HG02885 (cell line): ENCODE measurements at regions not wholly inside any gene's neighbourhood (a gene's known extent, or its start where the extent isn't known, plus 50 kb on each side); places are given as distances from the start of the nearest gene placed in this dataset.
"Not testable (repeated sequence)": the region's sequence is repeated elsewhere in the genome, so short reads cannot be mapped to it uniquely, and the experiment has no call there.

Experiments
- ATAC-seq: cut with Tn5 transposase; IDR thresholded peaks from one replicate; pipeline ENCODE4 v1.9.1; 2021; ENCODE audit warnings: mild to moderate bottlenecking; ENCODE audit not compliant: unreplicated experiment, poor library complexity

GRCh38 chr17:70499067-70499786 is 329.9 kb downstream of the KCNJ2 start:
- ATAC-seq: no peak

GRCh38 chr17:70503449-70503848 is 334.1 kb downstream of the KCNJ2 start:
- ATAC-seq: no peak

- ATAC-seq: no peak
These were observed 341.0 kb downstream of the KCNJ2 start for GRCh38 chr17:70510288-70510687.

- ATAC-seq: no peak
These were observed 348.5 kb downstream of the KCNJ2 start for GRCh38 chr17:70517816-70518215.

GRCh38 chr17:70519300-70519699 is 350.0 kb downstream of the KCNJ2 start:
- ATAC-seq: no peak

- no peak for ATAC-seq
These were observed 351.1 kb downstream of the KCNJ2 start for GRCh38 chr17:70520447-70520846.

- no peak for ATAC-seq
These were observed 351.6 kb downstream of the KCNJ2 start for GRCh38 chr17:70520956-70521355.

GRCh38 chr17:70521821-70522256 is 352.5 kb downstream of the KCNJ2 start:
- no peak for ATAC-seq

- ATAC-seq: no peak
These were observed 354.1 kb downstream of the KCNJ2 start for GRCh38 chr17:70523426-70523825.

GRCh38 chr17:70525035-70525434 is 355.7 kb downstream of the KCNJ2 start:
- not testable (repeated sequence) for ATAC-seq

GRCh38 chr17:70525961-70526360 is 356.6 kb downstream of the KCNJ2 start:
- ATAC-seq: no peak

GRCh38 chr17:70527364-70527888 is 358.1 kb downstream of the KCNJ2 start:
- ATAC-seq: peak; percentile 85

GRCh38 chr17:70533427-70533826 is 364.1 kb downstream of the KCNJ2 start:
- ATAC-seq: no peak

- ATAC-seq: no peak
These were observed 366.7 kb downstream of the KCNJ2 start for GRCh38 chr17:70535986-70536385.

GRCh38 chr17:70539132-70539924 is 370.0 kb downstream of the KCNJ2 start:
- ATAC-seq: no peak

GRCh38 chr17:70542876-70543275 is 373.5 kb downstream of the KCNJ2 start:
- ATAC-seq: no peak

- ATAC-seq: no peak
These were observed 375.0 kb downstream of the KCNJ2 start for GRCh38 chr17:70544317-70544716.

GRCh38 chr17:70552230-70552981 is 383.1 kb downstream of the KCNJ2 start:
- ATAC-seq: peak; percentile 45

- ATAC-seq: no peak
These were observed 383.6 kb downstream of the KCNJ2 start for GRCh38 chr17:70552982-70553334.

GRCh38 chr17:70555723-70556122 is 386.4 kb downstream of the KCNJ2 start:
- no peak for ATAC-seq

GRCh38 chr17:70558821-70559220 is 389.5 kb downstream of the KCNJ2 start:
- no peak for ATAC-seq
